CD1c-positive myeloid dendritic cell (primary cell): ENCODE measurements at regions not wholly inside any gene's neighbourhood (a gene's known extent, or its start where the extent isn't known, plus 50 kb on each side); places are given as distances from the start of the nearest gene placed in this dataset.

Experiments
- DNase-seq: peaks from one replicate; pipeline ENCODE4 v3.0.0-alpha.2; 2016; ENCODE audit errors: extremely low spot score

- no peak for DNase-seq
Observed at GRCh38 chr21:31500071-31500470, 156.0 kb upstream of the TIAM1 start.

- no peak for DNase-seq
Observed at GRCh38 chr21:31498985-31499384, 154.9 kb upstream of the TIAM1 start.

- DNase-seq, result no peak
Observed at GRCh38 chr21:31497914-31498313, 153.9 kb upstream of the TIAM1 start.

GRCh38 chr21:31493350-31493880 is 149.4 kb upstream of the TIAM1 start:
- DNase-seq, result no peak

GRCh38 chr21:31491617-31492016 is 147.6 kb upstream of the TIAM1 start:
- DNase-seq, result no peak

GRCh38 chr21:31490443-31490842 is 146.4 kb upstream of the TIAM1 start:
- no peak for DNase-seq

GRCh38 chr21:31489726-31490125 is 145.7 kb upstream of the TIAM1 start:
- DNase-seq, result no peak

- DNase-seq, result no peak
Observed at GRCh38 chr21:31489014-31489413, 145.0 kb upstream of the TIAM1 start.

GRCh38 chr21:31484219-31484618 is 140.2 kb upstream of the TIAM1 start:
- DNase-seq, result no peak

- DNase-seq, result no peak
Observed at GRCh38 chr21:31483146-31483545, 139.1 kb upstream of the TIAM1 start.

GRCh38 chr21:31482460-31482859 is 138.4 kb upstream of the TIAM1 start:
- no peak for DNase-seq

GRCh38 chr21:31480228-31480627 is 136.2 kb upstream of the TIAM1 start:
- DNase-seq, result no peak

- no peak for DNase-seq
Observed at GRCh38 chr21:31479714-31480113, 135.7 kb upstream of the TIAM1 start.

GRCh38 chr21:31479222-31479621 is 135.2 kb upstream of the TIAM1 start:
- no peak for DNase-seq

GRCh38 chr21:31476263-31477022 is 132.4 kb upstream of the TIAM1 start:
- no peak for DNase-seq

GRCh38 chr21:31475223-31475622 is 131.2 kb upstream of the TIAM1 start:
- no peak for DNase-seq

GRCh38 chr21:31473685-31474345 is 129.8 kb upstream of the TIAM1 start:
- no peak for DNase-seq

- DNase-seq, result no peak
Observed at GRCh38 chr21:31471865-31472264, 127.8 kb upstream of the TIAM1 start.

GRCh38 chr21:31470896-31471694 is 127.0 kb upstream of the TIAM1 start:
- no peak for DNase-seq

- DNase-seq, result no peak
Observed at GRCh38 chr21:31460980-31461379, 116.9 kb upstream of the TIAM1 start.

- no peak for DNase-seq
Observed at GRCh38 chr21:31459457-31459856, 115.4 kb upstream of the TIAM1 start.

- DNase-seq, result peak; percentile 3
Observed at GRCh38 chr21:31457675-31458074, 113.6 kb upstream of the TIAM1 start.
